ENCODE measurements at regions not wholly inside any gene's neighbourhood (a gene's known extent, or its start where the extent isn't known, plus 50 kb on each side); places are given as distances from the start of the nearest gene placed in this dataset.
"Not testable (repeated sequence)": the region's sequence is repeated elsewhere in the genome, so short reads cannot be mapped to it uniquely, and the experiment has no call there.

DNA sequence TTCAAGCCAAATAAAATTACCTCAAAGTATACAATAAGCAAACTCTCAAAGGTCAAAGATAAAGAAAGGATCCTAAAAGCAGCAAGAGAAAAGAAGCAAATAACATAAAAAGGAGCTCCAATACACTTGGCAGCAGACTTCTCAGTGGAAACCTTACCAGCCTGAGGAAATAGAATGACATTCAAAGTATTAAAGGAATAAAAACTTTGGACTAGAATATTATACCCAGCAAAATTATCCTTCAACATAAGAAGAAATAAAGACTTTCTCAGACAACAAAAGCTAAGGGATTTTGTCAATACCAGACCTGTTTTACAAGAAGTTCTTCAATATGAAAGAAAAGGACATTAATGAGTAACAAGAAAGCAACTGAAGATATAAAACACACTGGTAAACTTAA is 83.0 kb upstream of the SPTLC1 start:
- TF ChIP-seq, protein P1, sequence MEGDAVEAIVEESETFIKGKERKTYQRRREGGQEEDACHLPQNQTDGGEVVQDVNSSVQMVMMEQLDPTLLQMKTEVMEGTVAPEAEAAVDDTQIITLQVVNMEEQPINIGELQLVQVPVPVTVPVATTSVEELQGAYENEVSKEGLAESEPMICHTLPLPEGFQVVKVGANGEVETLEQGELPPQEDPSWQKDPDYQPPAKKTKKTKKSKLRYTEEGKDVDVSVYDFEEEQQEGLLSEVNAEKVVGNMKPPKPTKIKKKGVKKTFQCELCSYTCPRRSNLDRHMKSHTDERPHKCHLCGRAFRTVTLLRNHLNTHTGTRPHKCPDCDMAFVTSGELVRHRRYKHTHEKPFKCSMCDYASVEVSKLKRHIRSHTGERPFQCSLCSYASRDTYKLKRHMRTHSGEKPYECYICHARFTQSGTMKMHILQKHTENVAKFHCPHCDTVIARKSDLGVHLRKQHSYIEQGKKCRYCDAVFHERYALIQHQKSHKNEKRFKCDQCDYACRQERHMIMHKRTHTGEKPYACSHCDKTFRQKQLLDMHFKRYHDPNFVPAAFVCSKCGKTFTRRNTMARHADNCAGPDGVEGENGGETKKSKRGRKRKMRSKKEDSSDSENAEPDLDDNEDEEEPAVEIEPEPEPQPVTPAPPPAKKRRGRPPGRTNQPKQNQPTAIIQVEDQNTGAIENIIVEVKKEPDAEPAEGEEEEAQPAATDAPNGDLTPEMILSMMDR (IDR thresholded peaks at IDR 0.05; ENCODE audit: low read depth, low read length, poor library complexity, severe bottlenecking) = not testable (repeated sequence)
- TF ChIP-seq EZH2phosphoT487 (IDR thresholded peaks at IDR 0.05; ENCODE audit: borderline replicate concordance, low read length) = not testable (repeated sequence)

Measured in DOHH2 (cell line).